ENCODE measurements at regions not wholly inside any gene's neighbourhood (a gene's known extent, or its start where the extent isn't known, plus 50 kb on each side); places are given as distances from the start of the nearest gene placed in this dataset.

DNA sequence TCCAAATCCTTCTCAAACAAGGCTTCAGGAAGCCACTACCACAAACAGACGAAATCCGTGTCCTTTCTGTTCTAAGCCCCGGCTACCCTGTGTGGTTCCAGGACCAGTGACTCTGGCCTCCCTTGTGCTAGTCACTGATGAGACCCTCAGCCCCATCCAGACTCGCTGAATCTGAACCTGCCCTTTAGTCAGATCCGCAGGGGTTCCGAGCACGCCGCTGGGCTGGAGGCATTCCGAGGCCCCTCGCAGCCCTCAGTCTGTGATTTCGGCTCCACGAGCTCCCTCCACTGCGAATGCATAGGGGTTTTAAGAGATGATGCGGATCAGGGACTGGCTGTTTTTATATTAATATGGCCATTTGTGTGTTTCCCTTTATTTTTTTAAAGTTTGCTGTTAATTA, 292.7 kb downstream of the IRF8 start:
- TF ChIP-seq, protein P1, sequence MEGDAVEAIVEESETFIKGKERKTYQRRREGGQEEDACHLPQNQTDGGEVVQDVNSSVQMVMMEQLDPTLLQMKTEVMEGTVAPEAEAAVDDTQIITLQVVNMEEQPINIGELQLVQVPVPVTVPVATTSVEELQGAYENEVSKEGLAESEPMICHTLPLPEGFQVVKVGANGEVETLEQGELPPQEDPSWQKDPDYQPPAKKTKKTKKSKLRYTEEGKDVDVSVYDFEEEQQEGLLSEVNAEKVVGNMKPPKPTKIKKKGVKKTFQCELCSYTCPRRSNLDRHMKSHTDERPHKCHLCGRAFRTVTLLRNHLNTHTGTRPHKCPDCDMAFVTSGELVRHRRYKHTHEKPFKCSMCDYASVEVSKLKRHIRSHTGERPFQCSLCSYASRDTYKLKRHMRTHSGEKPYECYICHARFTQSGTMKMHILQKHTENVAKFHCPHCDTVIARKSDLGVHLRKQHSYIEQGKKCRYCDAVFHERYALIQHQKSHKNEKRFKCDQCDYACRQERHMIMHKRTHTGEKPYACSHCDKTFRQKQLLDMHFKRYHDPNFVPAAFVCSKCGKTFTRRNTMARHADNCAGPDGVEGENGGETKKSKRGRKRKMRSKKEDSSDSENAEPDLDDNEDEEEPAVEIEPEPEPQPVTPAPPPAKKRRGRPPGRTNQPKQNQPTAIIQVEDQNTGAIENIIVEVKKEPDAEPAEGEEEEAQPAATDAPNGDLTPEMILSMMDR (conservative IDR thresholded peaks at IDR 0.05; ENCODE audit: low read depth, low read length): no peak
- no peak for TF ChIP-seq EZH2 (IDR thresholded peaks at IDR 0.05; ENCODE audit: low read length, unreplicated experiment)

All from PC-3 (cell line).